GM18868 (cell line): ENCODE measurements at regions not wholly inside any gene's neighbourhood (a gene's known extent, or its start where the extent isn't known, plus 50 kb on each side); places are given as distances from the start of the nearest gene placed in this dataset.

ENCODE experiments used
- ATAC-seq: cut with Tn5 transposase; IDR thresholded peaks from one replicate; pipeline ENCODE4 v1.9.1; 2021; ENCODE audit warnings: mild to moderate bottlenecking, moderate library complexity; ENCODE audit not compliant: unreplicated experiment

DNA sequence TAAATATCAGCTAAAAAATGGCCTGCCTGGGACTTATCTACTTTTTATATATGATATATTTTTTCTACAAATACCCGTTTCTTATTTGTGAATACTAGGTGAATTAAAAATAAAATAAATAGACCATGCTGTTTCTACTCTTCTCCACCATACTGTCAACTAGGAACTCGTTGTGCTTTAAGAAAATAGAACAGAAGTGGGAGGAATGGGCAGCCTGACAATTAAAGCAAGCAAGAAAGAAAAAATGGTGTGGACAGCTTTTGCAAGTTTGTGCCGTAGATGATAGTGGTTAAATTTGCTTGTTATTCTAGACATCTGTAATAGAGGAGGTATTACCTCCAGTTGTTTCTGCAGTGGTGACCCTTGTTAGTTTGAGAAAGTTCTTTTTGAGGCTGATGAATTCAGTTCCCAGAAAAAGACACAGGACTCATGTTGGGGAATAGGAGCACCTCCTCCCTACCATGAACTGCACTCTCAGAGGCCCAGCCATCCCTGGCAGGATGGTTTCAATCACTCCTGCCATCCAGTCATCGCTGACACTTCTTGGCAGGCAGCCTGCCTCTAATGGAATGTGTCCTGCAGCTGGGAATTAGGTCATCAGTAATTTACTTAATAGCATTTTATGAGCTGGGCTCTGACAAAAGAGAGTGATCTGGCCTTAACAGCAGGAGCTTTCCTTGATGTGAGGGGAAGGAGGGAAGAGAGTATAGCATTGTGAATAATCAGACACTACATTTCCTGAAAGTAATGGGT lies 105.0 kb upstream of the GAP43 start:
- ATAC-seq, result no peak

DNA sequence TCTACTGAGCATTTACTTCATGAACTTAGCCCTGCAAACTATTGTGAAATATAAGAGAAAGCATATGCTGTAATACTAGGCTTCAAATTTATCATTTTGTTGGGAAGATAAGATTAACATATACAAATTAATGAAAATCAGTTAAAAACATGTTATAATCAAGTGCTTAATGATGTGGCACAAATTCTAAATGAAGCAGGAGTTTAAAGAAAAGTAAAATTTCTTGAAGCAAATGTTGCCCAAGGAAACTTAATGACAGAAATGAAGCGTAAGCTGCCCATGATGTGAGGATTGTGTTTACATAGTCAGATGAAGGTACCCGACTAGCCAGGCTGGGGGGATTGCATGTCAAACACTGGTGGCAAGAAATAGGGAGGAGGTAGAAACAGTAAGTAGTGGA lies 103.1 kb upstream of the GAP43 start:
- no peak for ATAC-seq

DNA sequence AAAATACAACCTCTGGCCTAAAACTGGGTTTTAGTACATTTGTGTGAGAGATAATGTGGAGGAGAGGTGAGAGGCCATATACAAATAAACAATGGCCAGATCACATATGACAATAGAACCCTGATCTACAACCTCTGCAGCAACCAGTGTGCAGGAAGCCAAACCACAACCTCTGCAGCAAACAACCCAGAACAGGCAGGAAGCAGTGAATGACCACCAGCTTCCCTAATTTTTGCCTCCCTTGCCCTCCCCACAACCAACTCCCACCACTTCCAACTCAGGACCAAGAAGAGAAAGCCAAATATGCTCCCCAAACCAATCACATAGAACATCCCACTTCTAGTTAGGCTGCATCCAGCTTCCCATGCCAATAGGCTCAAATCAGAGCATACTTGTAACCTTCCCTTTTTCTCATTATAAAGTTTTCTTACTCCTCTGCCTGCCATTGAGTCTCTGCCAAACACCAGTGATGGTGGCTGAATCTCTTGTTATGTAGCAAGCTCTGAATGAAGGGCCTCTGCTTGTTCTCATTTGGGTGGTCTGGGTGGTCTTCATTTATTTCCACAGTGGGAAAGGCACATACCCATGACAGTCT lies 102.6 kb upstream of the GAP43 start:
- ATAC-seq, result no peak

DNA sequence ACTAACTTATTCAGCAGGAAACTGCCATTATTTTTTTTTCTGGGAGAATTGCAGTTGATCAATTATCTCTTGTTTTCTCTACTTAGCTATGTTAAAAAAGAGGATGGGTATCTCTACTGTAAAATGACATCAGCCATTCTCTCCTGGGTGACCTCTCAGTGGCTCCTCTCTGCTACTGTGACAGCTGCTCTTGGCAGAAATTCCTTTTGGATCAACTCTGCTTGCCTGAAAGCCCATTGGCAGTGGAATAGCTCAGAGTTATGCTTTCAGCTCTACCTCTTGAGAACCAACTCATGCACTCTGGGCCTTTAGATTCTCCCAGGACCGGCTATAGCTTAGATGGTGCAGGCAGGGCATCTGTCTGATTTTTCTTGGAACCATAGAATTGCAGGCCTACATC lies 99.9 kb upstream of the GAP43 start:
- ATAC-seq, result no peak

DNA sequence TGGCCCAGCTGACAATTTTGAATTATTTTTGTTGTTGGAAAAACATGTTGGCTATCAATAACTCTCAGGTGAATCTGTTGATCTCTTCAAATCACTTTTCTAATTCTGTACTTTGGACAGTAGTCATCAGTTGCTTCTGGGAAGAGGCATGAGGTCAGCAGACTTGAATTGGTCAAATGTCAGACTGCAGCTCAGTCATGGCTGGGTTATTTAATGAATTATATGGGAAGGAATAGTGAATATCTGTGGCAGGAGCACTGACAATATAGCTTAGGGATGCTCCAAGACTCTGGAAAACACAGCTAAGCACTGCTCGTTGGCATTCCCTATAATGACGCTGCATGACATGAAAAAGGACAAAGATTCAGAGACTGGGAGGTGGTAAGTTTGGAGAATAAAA lies 98.8 kb upstream of the GAP43 start:
- ATAC-seq, result no peak

DNA sequence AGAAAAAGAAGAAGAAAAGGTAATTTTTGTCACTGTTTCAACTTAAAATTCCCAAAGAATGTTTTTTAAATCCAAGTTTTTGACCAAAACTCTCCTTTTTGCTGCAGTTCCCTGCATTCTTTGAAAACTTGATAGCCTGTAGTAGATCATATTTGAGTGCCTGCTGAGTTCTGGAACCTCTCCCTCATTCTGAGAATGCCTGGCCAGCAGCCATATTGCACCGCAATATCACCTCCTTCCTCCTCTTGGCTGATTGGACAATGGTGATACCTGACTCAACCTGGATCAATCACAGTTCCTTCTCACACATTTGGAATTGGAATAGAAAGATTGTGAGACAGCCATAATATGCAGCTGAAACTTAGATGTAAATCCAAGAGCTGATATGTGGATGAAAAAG lies 97.6 kb upstream of the GAP43 start:
- ATAC-seq, result no peak

DNA sequence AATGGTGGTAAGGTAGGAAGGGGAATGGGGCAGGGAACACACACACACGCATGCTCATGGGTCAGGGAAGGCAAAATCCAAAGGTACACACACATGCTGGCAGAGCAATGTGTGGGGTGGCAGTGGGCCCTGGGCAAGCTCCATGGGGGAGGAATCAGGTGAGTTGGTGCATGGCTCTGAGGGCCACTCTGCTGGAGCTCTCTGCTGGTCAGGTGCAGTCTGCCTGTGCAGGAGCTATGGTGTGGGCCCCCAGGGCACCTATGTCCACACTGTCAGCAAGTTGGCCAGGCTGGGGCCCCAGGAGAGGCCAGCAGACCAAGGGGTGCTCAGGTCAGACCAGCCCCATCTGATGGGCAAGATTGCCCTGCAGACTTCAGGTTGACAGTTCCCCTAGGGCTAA lies 90.1 kb upstream of the GAP43 start:
- no peak for ATAC-seq

DNA sequence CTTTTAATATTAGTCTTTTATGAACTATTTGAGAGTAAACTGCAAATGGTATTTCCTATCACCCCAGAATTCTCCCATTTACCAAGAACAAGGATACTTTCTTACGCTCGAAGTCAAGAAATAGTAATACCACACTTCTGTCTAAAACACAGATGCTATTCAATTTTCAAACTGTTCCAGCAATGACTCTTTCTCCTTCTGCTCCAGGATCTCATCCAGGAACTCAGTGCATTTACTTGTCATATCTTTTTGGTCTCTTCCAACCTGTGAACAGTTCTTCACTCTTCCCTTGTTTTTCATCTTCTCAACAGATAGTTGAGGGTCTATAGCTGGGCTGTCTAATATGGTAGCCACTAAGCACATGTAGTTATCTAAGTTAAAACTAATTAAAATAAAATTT lies 87.1 kb upstream of the GAP43 start:
- ATAC-seq, result no peak

DNA sequence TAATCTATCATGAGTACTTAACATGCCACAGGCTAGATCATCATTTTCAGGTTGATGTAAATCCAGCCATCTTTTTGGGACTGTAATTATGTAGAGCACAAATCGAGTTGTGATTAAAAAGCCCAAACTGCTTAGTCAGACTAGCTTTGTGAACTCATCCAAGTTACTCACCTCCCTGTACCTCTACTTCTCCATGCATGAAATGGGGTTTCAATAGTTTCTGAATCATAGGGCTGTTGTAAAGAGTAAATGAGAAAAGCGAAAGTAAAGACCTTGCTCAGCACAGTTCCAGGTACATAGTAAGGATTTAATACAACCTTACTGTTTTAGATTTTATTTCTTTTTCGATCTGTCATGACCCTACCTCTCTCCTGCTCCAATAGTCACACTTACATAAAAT lies 85.6 kb upstream of the GAP43 start:
- ATAC-seq, result no peak

DNA sequence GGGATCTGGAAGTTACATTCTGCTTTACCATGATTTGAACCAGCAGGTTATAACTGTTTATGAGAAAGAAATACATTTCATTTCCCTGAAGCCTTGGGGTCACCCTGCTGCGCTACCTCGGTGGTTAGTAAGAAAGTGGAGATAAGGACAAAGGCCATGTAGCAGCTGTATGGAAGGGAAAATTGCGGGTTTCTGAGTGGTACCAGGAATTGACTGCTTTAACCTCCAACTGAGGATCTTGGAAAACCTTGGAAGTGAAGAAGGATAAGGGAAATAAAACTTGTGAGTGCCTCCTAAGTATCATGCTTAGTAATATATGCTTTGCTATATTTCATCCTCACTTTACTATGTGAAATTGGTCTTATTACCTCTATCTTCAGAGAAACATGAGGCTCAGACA lies 76.1 kb upstream of the GAP43 start:
- no peak for ATAC-seq

DNA sequence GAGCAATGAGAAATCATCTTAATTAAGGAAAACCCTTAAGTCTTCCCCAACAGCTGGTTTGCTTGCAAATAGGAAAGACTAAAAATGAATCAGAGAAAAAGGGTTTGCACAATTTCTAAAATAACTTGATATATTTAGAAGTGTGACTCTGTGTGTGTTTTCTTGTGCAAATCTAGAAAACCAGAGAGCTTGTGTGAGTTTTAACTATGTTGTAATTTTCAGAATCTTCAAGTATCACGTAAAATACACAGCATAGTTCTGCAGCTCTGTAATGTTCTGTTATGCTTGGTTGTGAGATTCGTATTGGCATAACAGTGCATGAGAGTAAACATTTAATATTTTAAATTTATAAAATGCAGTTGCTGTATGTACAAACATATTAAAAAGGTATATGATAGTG lies 74.7 kb upstream of the GAP43 start:
- no peak for ATAC-seq

DNA sequence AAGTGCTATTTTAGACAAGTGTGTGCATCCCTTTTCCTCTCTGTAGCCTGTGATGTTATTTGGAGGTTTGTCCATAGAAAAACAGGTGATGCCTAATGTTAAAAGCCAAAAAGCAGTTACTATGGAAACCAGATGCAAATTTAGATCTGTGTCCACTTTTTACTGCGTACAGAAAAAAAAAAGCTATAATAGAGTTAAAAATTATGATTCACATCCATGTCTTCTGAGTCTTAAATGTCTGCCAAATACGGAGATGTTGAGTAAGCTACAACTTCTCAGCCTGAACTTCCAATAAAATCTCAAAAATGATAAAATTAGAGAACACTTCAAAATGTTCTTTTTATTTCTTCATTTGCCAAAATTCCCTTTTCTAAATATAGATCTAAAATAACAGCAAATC lies 74.2 kb upstream of the GAP43 start:
- ATAC-seq, result no peak

DNA sequence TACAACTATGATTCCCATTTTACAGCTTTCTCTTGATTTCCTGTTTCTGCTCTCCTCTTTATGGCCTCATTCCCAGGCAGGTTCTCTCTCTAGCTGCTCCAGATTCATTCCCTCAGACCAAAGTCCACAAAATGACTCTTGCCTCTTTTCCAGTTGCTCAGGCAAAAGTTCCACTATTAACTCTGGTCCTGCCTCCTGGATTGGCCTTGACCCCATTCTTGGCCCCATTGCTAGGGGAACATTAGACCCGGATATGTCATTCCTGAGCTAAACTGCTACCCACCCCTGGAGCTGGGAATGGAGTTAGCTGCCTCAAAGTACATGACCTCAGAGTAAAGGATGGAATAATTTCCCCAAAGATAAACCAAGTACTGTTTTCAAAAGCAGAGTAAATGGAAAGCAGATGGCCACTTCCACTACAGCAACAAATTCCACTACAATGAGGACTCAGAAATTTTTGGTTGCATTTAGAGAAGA lies 73.0 kb upstream of the GAP43 start:
- ATAC-seq, result no peak

DNA sequence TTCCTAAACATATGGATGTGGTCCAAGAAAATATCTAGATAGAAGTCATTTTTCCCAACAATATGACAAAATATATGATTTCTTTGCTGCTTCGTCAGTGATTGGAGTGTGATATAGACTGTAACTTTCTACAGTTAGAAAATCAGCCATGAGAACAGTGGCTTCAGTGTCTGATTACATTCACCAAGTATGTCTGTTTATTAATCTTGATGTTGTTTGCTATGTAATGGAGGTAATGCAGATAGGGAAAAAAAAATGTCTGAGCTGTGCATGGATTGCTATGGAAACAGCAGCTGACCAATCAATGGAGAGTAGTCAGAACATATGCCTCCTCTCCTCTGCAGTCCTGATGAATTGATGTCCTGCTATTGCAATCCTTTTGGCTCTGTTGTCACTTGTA lies 72.3 kb upstream of the GAP43 start:
- ATAC-seq, result no peak

DNA sequence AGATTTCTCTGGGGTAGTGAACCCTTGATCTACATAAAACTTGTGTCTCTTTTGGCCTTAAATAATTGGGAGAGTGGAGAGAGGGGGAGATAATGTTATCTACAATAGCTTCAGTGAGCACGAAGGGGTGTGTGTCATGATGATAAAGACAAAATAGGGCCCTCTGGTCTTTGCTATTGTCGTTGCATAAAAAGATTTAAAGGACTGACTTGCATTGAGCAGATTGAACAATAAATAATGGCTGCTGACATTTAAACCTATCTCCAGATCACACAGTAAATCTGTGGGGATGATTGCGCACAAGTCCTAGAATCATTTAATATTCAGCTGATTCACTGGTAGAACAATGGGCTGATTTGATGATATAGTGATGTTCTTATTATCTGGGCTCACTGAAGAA lies 71.3 kb upstream of the GAP43 start:
- no peak for ATAC-seq

DNA sequence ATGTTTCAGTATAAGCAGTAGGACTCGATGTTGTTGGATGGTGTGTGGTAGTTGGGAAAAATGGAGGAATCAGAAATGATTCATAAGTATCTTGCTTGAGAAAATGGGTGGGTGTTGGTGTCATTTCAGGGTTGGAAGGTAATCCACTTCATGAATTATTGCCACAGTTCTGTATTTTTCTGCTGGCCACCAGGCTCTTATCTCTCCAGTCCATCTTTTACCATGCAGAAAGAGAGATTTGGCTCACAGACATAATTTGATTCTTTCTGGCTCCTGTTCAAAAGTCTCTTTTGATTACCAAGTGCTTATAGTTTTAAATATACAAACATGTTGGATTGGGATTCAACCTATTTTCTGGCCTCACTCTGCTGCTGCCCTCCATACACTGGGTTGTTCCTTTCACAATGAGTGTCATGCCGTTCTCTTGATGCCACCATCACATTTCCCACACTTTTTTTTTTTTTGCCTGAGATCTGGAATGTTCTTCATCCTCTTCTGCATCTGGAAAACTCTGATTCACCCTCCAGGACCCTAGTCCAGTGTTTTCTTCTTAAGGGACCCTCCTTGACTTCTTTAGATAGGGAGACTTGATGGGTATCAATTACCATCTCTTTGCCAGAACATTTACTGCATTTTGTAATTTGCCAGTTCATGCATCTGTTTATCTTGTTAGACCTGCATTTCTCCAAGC lies 69.4 kb upstream of the GAP43 start:
- no peak for ATAC-seq

DNA sequence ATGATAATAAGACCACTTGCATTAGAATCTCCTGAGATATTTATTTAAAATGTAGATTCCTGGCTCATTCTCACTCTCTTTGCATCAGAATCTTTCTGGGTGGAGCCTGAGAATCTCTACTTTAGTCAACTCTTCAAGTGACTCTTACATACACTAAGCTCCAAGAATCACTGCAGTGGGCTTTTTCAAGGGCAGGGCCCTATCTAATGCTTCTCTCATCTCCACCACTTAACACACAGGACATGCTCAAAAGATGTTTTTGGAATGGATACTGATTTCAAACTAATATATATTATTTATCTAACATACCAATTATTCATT lies 68.9 kb upstream of the GAP43 start:
- ATAC-seq, result no peak

DNA sequence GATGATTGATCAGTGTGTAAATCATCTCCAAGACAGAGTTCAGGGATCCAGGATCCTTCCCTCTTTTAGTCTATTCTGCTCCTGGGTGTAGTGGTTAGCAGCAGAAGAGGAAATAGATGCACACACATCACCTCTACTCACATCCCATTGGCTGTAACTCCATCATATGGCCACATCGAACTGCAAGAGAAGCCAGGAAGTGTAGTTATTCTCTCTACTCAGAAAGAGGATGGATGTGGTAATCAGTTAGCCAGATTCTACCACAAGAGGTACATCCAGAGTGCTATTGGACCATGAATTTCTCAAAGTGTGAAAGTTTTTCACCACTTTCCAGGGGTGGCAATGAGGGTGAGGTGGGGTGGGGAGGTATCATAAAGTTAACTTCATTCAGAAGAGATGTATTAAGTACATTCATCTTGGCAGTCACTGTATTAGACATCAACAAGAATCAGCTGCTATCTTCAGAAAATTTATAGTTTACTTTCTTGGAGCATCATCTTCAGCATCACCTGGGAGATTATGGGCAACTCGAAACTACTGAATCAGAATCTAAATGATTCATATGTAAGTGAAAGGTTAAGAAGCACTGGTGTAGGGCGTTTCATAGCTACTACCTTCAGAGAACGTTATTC lies 60.6 kb upstream of the GAP43 start:
- ATAC-seq, result no peak

DNA sequence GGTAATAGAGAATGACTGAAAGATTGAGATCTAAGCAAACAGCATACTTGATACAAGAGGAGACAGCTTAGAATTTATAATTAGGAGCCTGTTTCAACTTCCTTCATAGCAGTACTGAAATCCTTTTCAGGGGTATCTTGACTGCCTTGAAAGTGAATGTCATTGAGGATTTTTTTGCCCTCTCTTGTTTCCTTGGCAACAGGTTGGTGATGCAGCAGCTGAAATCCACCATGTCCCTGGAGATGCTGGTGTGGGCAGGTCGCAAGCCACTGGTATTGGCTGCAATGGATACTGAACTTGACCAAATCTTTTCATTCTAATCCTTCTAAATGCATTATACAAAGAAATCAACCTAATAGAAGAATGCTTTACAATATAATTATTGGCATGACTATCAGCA lies 59.3 kb upstream of the GAP43 start:
- ATAC-seq, result no peak

DNA sequence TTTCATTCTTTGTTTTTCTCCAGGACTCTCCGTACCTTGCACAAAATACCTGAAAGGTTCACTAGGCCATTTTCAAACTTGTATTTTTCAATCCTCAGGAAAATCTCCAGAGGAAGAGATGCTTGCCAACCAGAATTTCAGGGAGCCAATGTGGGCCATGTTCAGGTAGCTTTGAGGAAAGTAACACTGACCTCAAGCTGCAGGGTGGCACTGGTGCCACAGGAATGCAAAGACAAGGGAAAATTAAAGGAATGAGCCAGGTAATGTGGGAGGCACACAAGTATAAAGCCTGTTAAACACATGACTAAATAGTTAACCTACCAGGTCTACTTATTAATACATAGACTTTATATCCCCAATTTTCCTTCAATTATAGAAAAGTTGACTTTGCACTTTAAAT lies 51.9 kb upstream of the GAP43 start:
- no peak for ATAC-seq
